HG03432 (cell line): ENCODE measurements at regions not wholly inside any gene's neighbourhood (a gene's known extent, or its start where the extent isn't known, plus 50 kb on each side); places are given as distances from the start of the nearest gene placed in this dataset.

Experiments used
- ATAC-seq: cut with Tn5 transposase; IDR thresholded peaks from one replicate; pipeline ENCODE4 v1.9.1; 2021; ENCODE audit warnings: mild to moderate bottlenecking, moderate library complexity; ENCODE audit not compliant: unreplicated experiment

GRCh38 chr19:31693933-31694269 is 344.7 kb upstream of the TSHZ3 start:
- no peak for ATAC-seq

GRCh38 chr19:31694761-31695160 is 345.5 kb upstream of the TSHZ3 start:
- no peak for ATAC-seq

GRCh38 chr19:31699421-31699820 is 350.2 kb upstream of the TSHZ3 start:
- ATAC-seq = no peak

- ATAC-seq = no peak
Measured at GRCh38 chr19:31701146-31701545, 351.9 kb upstream of the TSHZ3 start.

GRCh38 chr19:31705656-31706055 is 356.4 kb upstream of the TSHZ3 start:
- ATAC-seq = no peak

GRCh38 chr19:31706131-31706530 is 356.9 kb upstream of the TSHZ3 start:
- ATAC-seq = no peak

GRCh38 chr19:31706691-31707620 is 357.7 kb upstream of the TSHZ3 start:
- ATAC-seq = no peak

GRCh38 chr19:31708520-31708919 is 359.3 kb upstream of the TSHZ3 start:
- ATAC-seq = no peak

GRCh38 chr19:31709476-31709875 is 360.2 kb upstream of the TSHZ3 start:
- ATAC-seq = no peak

GRCh38 chr19:31715249-31715945 is 366.2 kb upstream of the TSHZ3 start:
- no peak for ATAC-seq

- ATAC-seq = no peak
Measured at GRCh38 chr19:31716826-31717225, 367.6 kb upstream of the TSHZ3 start.

GRCh38 chr19:31717269-31717923 is 368.2 kb upstream of the TSHZ3 start:
- no peak for ATAC-seq

- ATAC-seq = no peak
Measured at GRCh38 chr19:31718032-31718431, 368.8 kb upstream of the TSHZ3 start.

- ATAC-seq = no peak
Measured at GRCh38 chr19:31718898-31719297, 369.7 kb upstream of the TSHZ3 start.

- ATAC-seq = no peak
Measured at GRCh38 chr19:31723101-31723500, 373.9 kb upstream of the TSHZ3 start.

GRCh38 chr19:31725051-31725450 is 375.8 kb upstream of the TSHZ3 start:
- ATAC-seq = no peak

- no peak for ATAC-seq
Measured at GRCh38 chr19:31727536-31727935, 378.3 kb upstream of the TSHZ3 start.

GRCh38 chr19:31730270-31730669 is 381.0 kb upstream of the TSHZ3 start:
- ATAC-seq = no peak

GRCh38 chr19:31733591-31733990 is 384.4 kb upstream of the TSHZ3 start:
- no peak for ATAC-seq

- ATAC-seq = no peak
Measured at GRCh38 chr19:31742249-31742648, 393.0 kb upstream of the TSHZ3 start.

GRCh38 chr19:31745731-31746130 is 396.5 kb upstream of the TSHZ3 start:
- no peak for ATAC-seq

- no peak for ATAC-seq
Measured at GRCh38 chr19:31749231-31749630, 400.0 kb upstream of the TSHZ3 start.
